ENCODE measurements at regions not wholly inside any gene's neighbourhood (a gene's known extent, or its start where the extent isn't known, plus 50 kb on each side); places are given as distances from the start of the nearest gene placed in this dataset.

GRCh38 chr4:3852309-3852708 lies 86.1 kb downstream of the ADRA2C start:
- DNase-seq (ENCODE audit: low spot score): no peak

- DNase-seq (ENCODE audit: low spot score): no peak
Measured at GRCh38 chr4:3852711-3853110, 86.5 kb downstream of the ADRA2C start.

GRCh38 chr4:3853388-3854035 lies 87.3 kb downstream of the ADRA2C start:
- DNase-seq (ENCODE audit: low spot score): no peak

GRCh38 chr4:3854661-3855060 lies 88.5 kb downstream of the ADRA2C start:
- no peak for DNase-seq (ENCODE audit: low spot score)

- DNase-seq (ENCODE audit: low spot score): no peak
Measured at GRCh38 chr4:3855646-3856045, 89.5 kb downstream of the ADRA2C start.

- no peak for DNase-seq (ENCODE audit: low spot score)
Measured at GRCh38 chr4:3856604-3857204, 90.5 kb downstream of the ADRA2C start.

- DNase-seq (ENCODE audit: low spot score): no peak
Measured at GRCh38 chr4:3857269-3857926, 91.2 kb downstream of the ADRA2C start.

- DNase-seq (ENCODE audit: low spot score): no peak
Measured at GRCh38 chr4:3858046-3858730, 92.0 kb downstream of the ADRA2C start.

- DNase-seq (ENCODE audit: low spot score): no peak
Measured at GRCh38 chr4:3858765-3859388, 92.7 kb downstream of the ADRA2C start.

GRCh38 chr4:3859571-3859970 lies 93.4 kb downstream of the ADRA2C start:
- no peak for DNase-seq (ENCODE audit: low spot score)

- DNase-seq (ENCODE audit: low spot score): no peak
Measured at GRCh38 chr4:3860061-3860912, 94.1 kb downstream of the ADRA2C start.

- DNase-seq (ENCODE audit: low spot score): no peak
Measured at GRCh38 chr4:3860913-3861636, 94.9 kb downstream of the ADRA2C start.

GRCh38 chr4:3861720-3862639 lies 95.8 kb downstream of the ADRA2C start:
- no peak for DNase-seq (ENCODE audit: low spot score)

GRCh38 chr4:3862640-3863420 lies 96.6 kb downstream of the ADRA2C start:
- no peak for DNase-seq (ENCODE audit: low spot score)

GRCh38 chr4:3863841-3864741 lies 97.9 kb downstream of the ADRA2C start:
- no peak for DNase-seq (ENCODE audit: low spot score)

GRCh38 chr4:3864742-3865721 lies 98.8 kb downstream of the ADRA2C start:
- DNase-seq (ENCODE audit: low spot score): no peak
